SK-N-MC (cell line): ENCODE measurements at regions not wholly inside any gene's neighbourhood (a gene's known extent, or its start where the extent isn't known, plus 50 kb on each side); places are given as distances from the start of the nearest gene placed in this dataset.

Experiments
- EZH2 ChIP-seq: fragments of 200-600 bp; sonication (generic); IDR thresholded peaks from one replicate; pipeline ENCODE4 v1.6.1; 2017; ENCODE audit warnings: antibody characterized with exemption
- FOXP2 ChIP-seq: optimal IDR thresholded peaks from 2 replicates; pipeline ENCODE3; 2011; ENCODE audit warnings: mild to moderate bottlenecking, moderate library complexity; ENCODE audit not compliant: insufficient read depth; ENCODE audit errors: extremely low read length, control extremely low read depth
- POLR2AphosphoS5 ChIP-seq: IDR thresholded peaks from 2 replicates; pipeline ENCODE4 v1.6.1; 2012; ENCODE audit warnings: mild to moderate bottlenecking, low read depth, low read length, borderline replicate concordance

GRCh38 chr7:22561321-22561811 lies 61.4 kb upstream of the STEAP1B start:
- TF ChIP-seq POLR2AphosphoS5 (no peak), EZH2 (no peak), FOXP2 (no peak)
